ENCODE measurements at regions not wholly inside any gene's neighbourhood (a gene's known extent, or its start where the extent isn't known, plus 50 kb on each side); places are given as distances from the start of the nearest gene placed in this dataset.

GRCh38 chr4:66225539-66225938 is 555.2 kb upstream of the EPHA5 start:
- no peaks in the 10 kb centered on the region for H3K4me1 Mint-ChIP-seq
- peaks cover 0 to 14% (median 9%) of the 10 kb centered on the region in 5 donors for H3K9me3 Mint-ChIP-seq
- Histone ChIP-seq H3K4me3 (ENCODE audit: low read length) (no peak overlapping the region), H3K36me3 (ENCODE audit: insufficient read depth, low read length) (no peaks in the 10 kb centered on the region), H3K4me1 (ENCODE audit: insufficient read depth, low read length) (no peaks in the 10 kb centered on the region), H3K27me3 (ENCODE audit: insufficient read depth, low read length, poor library complexity, severe bottlenecking) (no peaks in the 10 kb centered on the region), H3K9me3 (ENCODE audit: low read length) (no peaks in the 10 kb centered on the region), H3K27ac (ENCODE audit: low read depth, low read length) (no peak overlapping the region)
- H3K27ac Mint-ChIP-seq, result no peak overlapping the region
- no peak for DNase-seq
- H3K4me3 Mint-ChIP-seq, result no peak overlapping the region
- ChIA-PET CTCF (no interaction called here), POLR2A (no interaction called here)
- H3K27me3 Mint-ChIP-seq, result no peaks in the 10 kb centered on the region
- H3K36me3 Mint-ChIP-seq, result no peaks in the 10 kb centered on the region

- Mint-ChIP-seq H3K4me3 (no peak overlapping the region), H3K36me3 (no peaks in the 10 kb centered on the region), H3K27ac (no peak overlapping the region), H3K9me3 (peaks cover 0 to 14% (median 9%) of the 10 kb centered on the region in 5 donors), H3K4me1 (no peaks in the 10 kb centered on the region), H3K27me3 (no peaks in the 10 kb centered on the region)
- POLR2A ChIA-PET, result no interaction called here
- CTCF ChIA-PET, result no interaction called here
- no peak overlapping the region for H3K27ac ChIP-seq (ENCODE audit: low read depth, low read length)
- no peaks in the 10 kb centered on the region for H3K36me3 ChIP-seq (ENCODE audit: insufficient read depth, low read length)
- DNase-seq, result no peak
- no peaks in the 10 kb centered on the region for H3K27me3 ChIP-seq (ENCODE audit: insufficient read depth, low read length, poor library complexity, severe bottlenecking)
- no peaks in the 10 kb centered on the region for H3K4me1 ChIP-seq (ENCODE audit: insufficient read depth, low read length)
- no peaks in the 10 kb centered on the region for H3K9me3 ChIP-seq (ENCODE audit: low read length)
- H3K4me3 ChIP-seq (ENCODE audit: low read length), result no peak overlapping the region
Measured at GRCh38 chr4:66223068-66223703, 552.9 kb upstream of the EPHA5 start.

- Mint-ChIP-seq H3K36me3 (no peaks in the 10 kb centered on the region), H3K27ac (no peak overlapping the region), H3K9me3 (peaks cover 2 to 21% (median 8%) of the 10 kb centered on the region in 5 donors), H3K4me1 (no peaks in the 10 kb centered on the region), H3K4me3 (no peak overlapping the region), H3K27me3 (no peaks in the 10 kb centered on the region)
- no peak for DNase-seq
- Histone ChIP-seq H3K36me3 (ENCODE audit: insufficient read depth, low read length) (no peaks in the 10 kb centered on the region), H3K9me3 (ENCODE audit: low read length) (no peaks in the 10 kb centered on the region), H3K27ac (ENCODE audit: low read depth, low read length) (no peak overlapping the region), H3K27me3 (ENCODE audit: insufficient read depth, low read length, poor library complexity, severe bottlenecking) (no peaks in the 10 kb centered on the region), H3K4me1 (ENCODE audit: insufficient read depth, low read length) (no peaks in the 10 kb centered on the region), H3K4me3 (ENCODE audit: low read length) (no peak overlapping the region)
- POLR2A ChIA-PET, result no interaction called here
- CTCF ChIA-PET, result no interaction called here
Measured at GRCh38 chr4:66219401-66219800, 549.1 kb upstream of the EPHA5 start.

DNA sequence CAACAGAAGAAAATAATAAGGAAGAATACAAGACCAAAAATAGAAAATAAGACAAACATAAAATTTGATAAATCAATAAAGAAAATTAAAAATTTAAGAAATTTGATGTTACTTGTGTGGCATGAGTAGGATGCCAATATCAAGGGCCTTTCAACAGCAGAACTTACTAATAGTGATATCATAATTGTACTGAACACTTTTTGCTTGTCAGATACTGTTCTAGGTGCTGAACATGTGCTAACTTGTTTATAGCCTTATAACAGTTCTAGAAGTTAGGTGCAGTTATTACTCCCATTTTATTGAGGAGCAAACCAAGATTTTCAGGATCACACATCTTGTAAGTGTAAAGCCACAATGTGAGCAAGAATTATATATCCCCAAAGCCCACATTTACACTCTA is 546.0 kb upstream of the EPHA5 start:
- H3K27me3 ChIP-seq (ENCODE audit: insufficient read depth, low read length, poor library complexity, severe bottlenecking), result no peaks in the 10 kb centered on the region
- Mint-ChIP-seq H3K4me3 (no peak overlapping the region), H3K27me3 (no peaks in the 10 kb centered on the region), H3K36me3 (no peaks in the 10 kb centered on the region), H3K4me1 (no peaks in the 10 kb centered on the region), H3K27ac (no peak overlapping the region), H3K9me3 (peaks cover 2 to 29% (median 8%) of the 10 kb centered on the region in 5 donors)
- POLR2A ChIA-PET, result no interaction called here
- DNase-seq, result no peak
- no peak overlapping the region for H3K4me3 ChIP-seq (ENCODE audit: low read length)
- H3K27ac ChIP-seq (ENCODE audit: low read depth, low read length), result no peak overlapping the region
- H3K9me3 ChIP-seq (ENCODE audit: low read length), result no peaks in the 10 kb centered on the region
- H3K36me3 ChIP-seq (ENCODE audit: insufficient read depth, low read length), result no peaks in the 10 kb centered on the region
- CTCF ChIA-PET, result no interaction called here
- no peaks in the 10 kb centered on the region for H3K4me1 ChIP-seq (ENCODE audit: insufficient read depth, low read length)

- Histone ChIP-seq H3K4me1 (ENCODE audit: insufficient read depth, low read length) (no peaks in the 10 kb centered on the region), H3K27me3 (ENCODE audit: insufficient read depth, low read length, poor library complexity, severe bottlenecking) (no peaks in the 10 kb centered on the region), H3K9me3 (ENCODE audit: low read length) (peaks cover 4% of the 10 kb centered on the region), H3K4me3 (ENCODE audit: low read length) (no peak overlapping the region), H3K36me3 (ENCODE audit: insufficient read depth, low read length) (no peaks in the 10 kb centered on the region), H3K27ac (ENCODE audit: low read depth, low read length) (no peak overlapping the region)
- Mint-ChIP-seq H3K4me1 (no peaks in the 10 kb centered on the region), H3K27ac (no peak overlapping the region), H3K9me3 (peaks cover 8 to 39% (median 18%) of the 10 kb centered on the region in 5 donors), H3K36me3 (no peaks in the 10 kb centered on the region), H3K27me3 (no peaks in the 10 kb centered on the region), H3K4me3 (no peak overlapping the region)
- CTCF ChIA-PET, result no interaction called here
- POLR2A ChIA-PET, result no interaction called here
- DNase-seq, result no peak
Measured at GRCh38 chr4:66212489-66212888, 542.2 kb upstream of the EPHA5 start.

GRCh38 chr4:66204534-66205247 is 534.4 kb upstream of the EPHA5 start:
- no peaks in the 10 kb centered on the region for H3K27me3 Mint-ChIP-seq
- Histone ChIP-seq H3K36me3 (ENCODE audit: insufficient read depth, low read length) (no peaks in the 10 kb centered on the region), H3K9me3 (ENCODE audit: low read length) (peaks cover 4% of the 10 kb centered on the region), H3K4me3 (ENCODE audit: low read length) (no peak overlapping the region), H3K27ac (ENCODE audit: low read depth, low read length) (no peak overlapping the region), H3K27me3 (ENCODE audit: insufficient read depth, low read length, poor library complexity, severe bottlenecking) (no peaks in the 10 kb centered on the region), H3K4me1 (ENCODE audit: insufficient read depth, low read length) (no peaks in the 10 kb centered on the region)
- ChIA-PET CTCF (no interaction called here), POLR2A (no interaction called here)
- no peaks in the 10 kb centered on the region for H3K4me1 Mint-ChIP-seq
- no peak overlapping the region for H3K27ac Mint-ChIP-seq
- no peaks in the 10 kb centered on the region for H3K36me3 Mint-ChIP-seq
- DNase-seq, result no peak
- H3K9me3 Mint-ChIP-seq, result peaks cover 8 to 39% (median 13%) of the 10 kb centered on the region in 5 donors
- H3K4me3 Mint-ChIP-seq, result no peak overlapping the region

- ChIA-PET CTCF (no interaction called here), POLR2A (no interaction called here)
Measured at GRCh38 chr4:66202870-66203269, 532.6 kb upstream of the EPHA5 start.

GRCh38 chr4:66197451-66197850 is 527.2 kb upstream of the EPHA5 start:
- H3K4me3 ChIP-seq (ENCODE audit: low read length), result no peak overlapping the region
- H3K36me3 ChIP-seq (ENCODE audit: insufficient read depth, low read length), result no peaks in the 10 kb centered on the region
- H3K27ac Mint-ChIP-seq, result no peak overlapping the region
- H3K4me1 ChIP-seq (ENCODE audit: insufficient read depth, low read length), result no peaks in the 10 kb centered on the region
- peaks cover 0 to 1% of the 10 kb centered on the region in 2 donors for H3K27me3 Mint-ChIP-seq
- H3K36me3 Mint-ChIP-seq, result no peaks in the 10 kb centered on the region
- DNase-seq, result no peak
- no peak overlapping the region for H3K4me3 Mint-ChIP-seq
- ChIA-PET POLR2A (no interaction called here), CTCF (no interaction called here)
- H3K27me3 ChIP-seq (ENCODE audit: insufficient read depth, low read length, poor library complexity, severe bottlenecking), result no peaks in the 10 kb centered on the region
- peaks cover 9 to 19% (median 12%) of the 10 kb centered on the region in 5 donors for H3K9me3 Mint-ChIP-seq
- no peaks in the 10 kb centered on the region for H3K4me1 Mint-ChIP-seq
- H3K27ac ChIP-seq (ENCODE audit: low read depth, low read length), result no peak overlapping the region
- no peaks in the 10 kb centered on the region for H3K9me3 ChIP-seq (ENCODE audit: low read length)

More at GRCh38 chr4:66202870-66203269, 532.6 kb upstream of the EPHA5 start:
- H3K4me1 ChIP-seq (ENCODE audit: insufficient read depth, low read length), result no peaks in the 10 kb centered on the region
- no peaks in the 10 kb centered on the region for H3K4me1 Mint-ChIP-seq
- peaks cover 3 to 32% (median 11%) of the 10 kb centered on the region in 5 donors for H3K9me3 Mint-ChIP-seq
- H3K36me3 ChIP-seq (ENCODE audit: insufficient read depth, low read length), result no peaks in the 10 kb centered on the region
- no peak overlapping the region for H3K27ac ChIP-seq (ENCODE audit: low read depth, low read length)
- H3K9me3 ChIP-seq (ENCODE audit: low read length), result no peaks in the 10 kb centered on the region
- H3K4me3 ChIP-seq (ENCODE audit: low read length), result no peak overlapping the region
- no peak overlapping the region for H3K27ac Mint-ChIP-seq
- H3K27me3 ChIP-seq (ENCODE audit: insufficient read depth, low read length, poor library complexity, severe bottlenecking), result no peaks in the 10 kb centered on the region
- H3K36me3 Mint-ChIP-seq, result no peaks in the 10 kb centered on the region
- no peak overlapping the region for H3K4me3 Mint-ChIP-seq
- no peak for DNase-seq
- peaks cover 0 to 1% of the 10 kb centered on the region in 2 donors for H3K27me3 Mint-ChIP-seq

Measured in CD8-positive, alpha-beta memory T cell (primary cell).